ENCODE measurements at regions not wholly inside any gene's neighbourhood (a gene's known extent, or its start where the extent isn't known, plus 50 kb on each side); places are given as distances from the start of the nearest gene placed in this dataset.

GRCh38 chr3:34508732-34509131 is 710.3 kb downstream of the PDCD6IP start:
- TF ChIP-seq CTCF (IDR thresholded peaks at IDR 0.05; ENCODE audit: insufficient read depth, low read length, poor library complexity, severe bottlenecking) (no peak), EZH2phosphoT487 (conservative IDR thresholded peaks at IDR 0.05; ENCODE audit: low read length) (no peak)
